ENCODE measurements at regions not wholly inside any gene's neighbourhood (a gene's known extent, or its start where the extent isn't known, plus 50 kb on each side); places are given as distances from the start of the nearest gene placed in this dataset.
A peak's percentile ranks its signal among the peaks of the same experiment; 100 is the strongest.

DNA sequence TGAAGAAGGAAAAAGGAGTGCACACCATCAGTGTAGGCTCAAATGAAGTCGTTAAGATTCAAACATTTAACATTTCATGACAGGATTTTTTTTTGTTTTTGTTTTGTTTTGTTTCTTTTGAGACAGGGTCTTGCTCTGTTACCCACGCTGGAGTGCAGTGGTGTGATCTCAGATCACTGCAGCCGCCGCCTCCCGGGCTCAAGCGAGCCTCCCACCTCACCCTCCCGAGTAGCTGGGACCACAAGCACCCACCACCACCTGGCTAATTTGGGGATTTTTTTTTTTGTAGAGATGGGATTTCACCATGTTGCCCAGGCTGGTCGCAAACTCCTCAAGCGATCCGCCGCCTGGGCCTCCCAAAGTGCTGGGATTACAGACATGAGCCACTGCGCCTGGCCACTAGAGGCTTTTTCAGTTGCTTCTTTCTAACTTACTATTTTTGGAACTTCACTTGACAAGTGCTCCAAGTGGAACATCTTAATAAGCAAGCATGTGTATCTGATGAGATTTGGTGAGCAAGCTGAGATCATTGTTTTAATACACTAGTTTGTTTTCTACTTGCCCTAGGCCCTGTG lies 78.9 kb upstream of the CNKSR2 start:
- Histone ChIP-seq H3K4me2 (ENCODE audit: low read length) (no peak overlapping the region), H3K9me3 (ENCODE audit: control insufficient read depth in 1 of 2, insufficient read depth in 1 of 2, low read depth in 1 of 2, low read length in 2 of 2) (no peaks in the 10 kb centered on the region), H3K4me3 (replicated peaks in 1 of 2; ENCODE audit: low read depth in 1 of 2, low read length in 2 of 2) (no peak overlapping the region), H3K27me3 (ENCODE audit: insufficient read depth, low read length) (no peaks in the 10 kb centered on the region), H4K20me1 (ENCODE audit: insufficient read depth) (no peaks in the 10 kb centered on the region), H2AFZ (ENCODE audit: low read depth, low read length, poor library complexity, severe bottlenecking) (no peak overlapping the region), H3K4me1 (ENCODE audit: control insufficient read depth in 1 of 2, insufficient read depth in 2 of 2, low read length in 2 of 2) (no peaks in the 10 kb centered on the region), H3K9me2 (ENCODE audit: insufficient read depth) (no peaks in the 10 kb centered on the region), H3K36me3 (ENCODE audit: control insufficient read depth in 1 of 2, insufficient read depth in 2 of 2, low read length in 2 of 2) (no peaks in the 10 kb centered on the region), H3K79me2 (ENCODE audit: insufficient read depth, low read length) (no peaks in the 10 kb centered on the region), H3K27ac (ENCODE audit: low read depth, low read length) (no peak overlapping the region), H3K9ac (ENCODE audit: low read length) (no peak overlapping the region)
- CTCF ChIA-PET = no interaction called here
- BruUV-seq (replicated peaks) = no TSS peak
- intact Hi-C loops (cut with micrococcal nuclease) = no loop called here
- ATAC-seq (no peak), DNase-seq (ENCODE audit: low read depth, low spot score) (no peak)
- TF ChIP-seq, protein P1, sequence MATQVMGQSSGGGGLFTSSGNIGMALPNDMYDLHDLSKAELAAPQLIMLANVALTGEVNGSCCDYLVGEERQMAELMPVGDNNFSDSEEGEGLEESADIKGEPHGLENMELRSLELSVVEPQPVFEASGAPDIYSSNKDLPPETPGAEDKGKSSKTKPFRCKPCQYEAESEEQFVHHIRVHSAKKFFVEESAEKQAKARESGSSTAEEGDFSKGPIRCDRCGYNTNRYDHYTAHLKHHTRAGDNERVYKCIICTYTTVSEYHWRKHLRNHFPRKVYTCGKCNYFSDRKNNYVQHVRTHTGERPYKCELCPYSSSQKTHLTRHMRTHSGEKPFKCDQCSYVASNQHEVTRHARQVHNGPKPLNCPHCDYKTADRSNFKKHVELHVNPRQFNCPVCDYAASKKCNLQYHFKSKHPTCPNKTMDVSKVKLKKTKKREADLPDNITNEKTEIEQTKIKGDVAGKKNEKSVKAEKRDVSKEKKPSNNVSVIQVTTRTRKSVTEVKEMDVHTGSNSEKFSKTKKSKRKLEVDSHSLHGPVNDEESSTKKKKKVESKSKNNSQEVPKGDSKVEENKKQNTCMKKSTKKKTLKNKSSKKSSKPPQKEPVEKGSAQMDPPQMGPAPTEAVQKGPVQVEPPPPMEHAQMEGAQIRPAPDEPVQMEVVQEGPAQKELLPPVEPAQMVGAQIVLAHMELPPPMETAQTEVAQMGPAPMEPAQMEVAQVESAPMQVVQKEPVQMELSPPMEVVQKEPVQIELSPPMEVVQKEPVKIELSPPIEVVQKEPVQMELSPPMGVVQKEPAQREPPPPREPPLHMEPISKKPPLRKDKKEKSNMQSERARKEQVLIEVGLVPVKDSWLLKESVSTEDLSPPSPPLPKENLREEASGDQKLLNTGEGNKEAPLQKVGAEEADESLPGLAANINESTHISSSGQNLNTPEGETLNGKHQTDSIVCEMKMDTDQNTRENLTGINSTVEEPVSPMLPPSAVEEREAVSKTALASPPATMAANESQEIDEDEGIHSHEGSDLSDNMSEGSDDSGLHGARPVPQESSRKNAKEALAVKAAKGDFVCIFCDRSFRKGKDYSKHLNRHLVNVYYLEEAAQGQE (IDR thresholded peaks at IDR 0.05; ENCODE audit: low read depth) = no peak
- TF ChIP-seq, protein P2, sequence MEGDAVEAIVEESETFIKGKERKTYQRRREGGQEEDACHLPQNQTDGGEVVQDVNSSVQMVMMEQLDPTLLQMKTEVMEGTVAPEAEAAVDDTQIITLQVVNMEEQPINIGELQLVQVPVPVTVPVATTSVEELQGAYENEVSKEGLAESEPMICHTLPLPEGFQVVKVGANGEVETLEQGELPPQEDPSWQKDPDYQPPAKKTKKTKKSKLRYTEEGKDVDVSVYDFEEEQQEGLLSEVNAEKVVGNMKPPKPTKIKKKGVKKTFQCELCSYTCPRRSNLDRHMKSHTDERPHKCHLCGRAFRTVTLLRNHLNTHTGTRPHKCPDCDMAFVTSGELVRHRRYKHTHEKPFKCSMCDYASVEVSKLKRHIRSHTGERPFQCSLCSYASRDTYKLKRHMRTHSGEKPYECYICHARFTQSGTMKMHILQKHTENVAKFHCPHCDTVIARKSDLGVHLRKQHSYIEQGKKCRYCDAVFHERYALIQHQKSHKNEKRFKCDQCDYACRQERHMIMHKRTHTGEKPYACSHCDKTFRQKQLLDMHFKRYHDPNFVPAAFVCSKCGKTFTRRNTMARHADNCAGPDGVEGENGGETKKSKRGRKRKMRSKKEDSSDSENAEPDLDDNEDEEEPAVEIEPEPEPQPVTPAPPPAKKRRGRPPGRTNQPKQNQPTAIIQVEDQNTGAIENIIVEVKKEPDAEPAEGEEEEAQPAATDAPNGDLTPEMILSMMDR (IDR thresholded peaks at IDR 0.05 in 2 of 3, conservative IDR thresholded peaks at IDR 0.05 in 1 of 3; ENCODE audit: borderline replicate concordance in 1 of 3, insufficient read depth in 1 of 3, low read depth in 2 of 3, low read length in 2 of 3) = 0 out of 6 replicates have a peak, but pooled peaks of 1 of the 3 experiments have one; percentile 7
- RAD21 ChIA-PET (ENCODE audit: low non-redundant PET in 1 of 2, low total read pairs in 2 of 2, uncharacterized antibody in 2 of 2, unreplicated experiment in 2 of 2) = no interaction called here
- POLR2A ChIA-PET = no interaction called here
